GM23338 (cell line): ENCODE measurements at regions not wholly inside any gene's neighbourhood (a gene's known extent, or its start where the extent isn't known, plus 50 kb on each side); places are given as distances from the start of the nearest gene placed in this dataset.

ENCODE experiments used
- ATAC-seq: fragments of 200-7000 bp; cut with Tn5 transposase; 3 replicates; pipeline ENCODE4 v1.9.1; 2020
- DNase-seq: peaks from one replicate; pipeline ENCODE4 v3.0.0-alpha.2; 2015; ENCODE audit warnings: low spot score
- H2AFZ ChIP-seq: fragments of 200-600 bp; sonication (generic); 2 replicates; pipeline ENCODE4 v1.8.0; 2016; ENCODE audit warnings: antibody characterized with exemption, mild to moderate bottlenecking, moderate library complexity
- H3F3A ChIP-seq: fragments of 200-600 bp; sonication (generic); replicated peaks from 2 replicates; pipeline ENCODE4 v1.8.0; 2017; ENCODE audit warnings: antibody characterized with exemption, mixed run types, low read depth
- H3K27ac ChIP-seq: fragments of 200-600 bp; sonication (generic); 2 replicates; pipeline ENCODE4 v1.6.1; 2016; ENCODE audit warnings: low read depth
- H3K27me3 ChIP-seq: fragments of 200-600 bp; sonication (generic); 2 replicates; pipeline ENCODE4 v1.8.0; 2016; ENCODE audit warnings: mild to moderate bottlenecking, mixed run types, moderate library complexity; ENCODE audit not compliant: insufficient read depth
- H3K36me3 ChIP-seq: fragments of 200-600 bp; sonication (generic); 2 replicates; pipeline ENCODE4 v1.8.0; 2016; ENCODE audit warnings: mild to moderate bottlenecking; ENCODE audit not compliant: insufficient read depth
- H3K4me1 ChIP-seq: fragments of 200-600 bp; sonication (generic); 2 replicates; pipeline ENCODE4 v1.8.0; 2016; ENCODE audit warnings: mild to moderate bottlenecking, moderate library complexity; ENCODE audit not compliant: insufficient read depth
- H3K4me2 ChIP-seq: fragments of 200-600 bp; sonication (generic); 2 replicates; pipeline ENCODE4 v1.7.1; 2017; ENCODE audit warnings: mixed run types
- H3K4me3 ChIP-seq: fragments of 200-600 bp; sonication (generic); 2 replicates; pipeline ENCODE4 v1.6.1; 2016; ENCODE audit warnings: mixed run types
- H3K79me2 ChIP-seq: fragments of 200-600 bp; sonication (generic); replicated peaks from 2 replicates; pipeline ENCODE4 v1.8.0; 2017; ENCODE audit warnings: mild to moderate bottlenecking; ENCODE audit not compliant: insufficient read depth
- H3K9me2 ChIP-seq: fragments of 200-600 bp; sonication (generic); 2 replicates; pipeline ENCODE4 v1.8.0; 2017; ENCODE audit not compliant: insufficient read depth
- H4K20me1 ChIP-seq: fragments of 200-600 bp; sonication (generic); replicated peaks from 2 replicates; pipeline ENCODE4 v1.8.0; 2017; ENCODE audit warnings: mild to moderate bottlenecking; ENCODE audit not compliant: insufficient read depth
- H3K27ac Mint-ChIP-seq: 2 replicates; pipeline ENCODE4 v1.8.0; 2020; ENCODE audit warnings: inconsistent platforms, mild to moderate bottlenecking, moderate library complexity, mixed read lengths
- H3K27me3 Mint-ChIP-seq: 3 replicates; pipeline ENCODE4 v1.8.0; 2022; ENCODE audit warnings: low read depth, mild to moderate bottlenecking, moderate library complexity, mixed read lengths, inconsistent platforms; ENCODE audit not compliant: insufficient read depth, poor library complexity
- H3K36me3 Mint-ChIP-seq: 3 replicates; pipeline ENCODE4 v1.8.0; 2021; ENCODE audit warnings: low read depth, mild to moderate bottlenecking, inconsistent platforms, moderate library complexity, mixed read lengths
- H3K4me1 Mint-ChIP-seq: 3 replicates; pipeline ENCODE4 v1.8.0; 2020; ENCODE audit warnings: mild to moderate bottlenecking, inconsistent platforms, mixed read lengths
- H3K4me3 Mint-ChIP-seq: 3 replicates; pipeline ENCODE4 v1.8.0; 2021; ENCODE audit warnings: moderate library complexity, mild to moderate bottlenecking, inconsistent platforms, mixed read lengths
- H3K9me3 Mint-ChIP-seq: 3 replicates; pipeline ENCODE4 v1.8.0; 2020; ENCODE audit warnings: moderate library complexity, mild to moderate bottlenecking, inconsistent platforms, mixed read lengths
- CREB1 ChIP-seq: fragments of 250-450 bp; sonication (Bioruptor Pico); IDR thresholded peaks from 2 replicates; pipeline ENCODE4 v1.5.0; 2020; ENCODE audit warnings: low read depth, mild to moderate bottlenecking, moderate library complexity
- EZH2 ChIP-seq: fragments of 200-600 bp; sonication (generic); IDR thresholded peaks from one replicate; pipeline ENCODE4 v1.8.0; 2017; ENCODE audit warnings: antibody characterized with exemption, mild to moderate bottlenecking, low read depth; ENCODE audit not compliant: unreplicated experiment
- EZH2phosphoT487 ChIP-seq: fragments of 200-600 bp; sonication (generic); IDR thresholded peaks from one replicate; pipeline ENCODE4 v1.8.1; 2018; ENCODE audit warnings: antibody characterized with exemption; ENCODE audit not compliant: unreplicated experiment
- JUNB ChIP-seq: IDR thresholded peaks from one replicate; pipeline ENCODE4 v1.6.1; 2016; ENCODE audit warnings: antibody characterized with exemption; ENCODE audit not compliant: unreplicated experiment
- POLR2AphosphoS5 ChIP-seq: IDR thresholded peaks from 2 replicates; pipeline ENCODE4 v1.6.1; 2016; ENCODE audit warnings: antibody characterized with exemption, low read depth
- STAT1 ChIP-seq: IDR thresholded peaks from one replicate; pipeline ENCODE4 v1.6.1; 2016; ENCODE audit warnings: antibody characterized with exemption; ENCODE audit not compliant: unreplicated experiment
- ZNF114 ChIP-seq: fragments of 250-450 bp; sonication (Bioruptor Pico); IDR thresholded peaks from 2 replicates; pipeline ENCODE4 v1.5.0; 2020; ENCODE audit warnings: mild to moderate bottlenecking, moderate library complexity
- ZNF331 ChIP-seq: fragments of 250-450 bp; sonication (Bioruptor Pico); IDR thresholded peaks from 2 replicates; pipeline ENCODE4 v1.5.0; 2020; ENCODE audit warnings: low read depth, mild to moderate bottlenecking, moderate library complexity
- TF ChIP-seq, protein P1 (sequence below): IDR thresholded peaks from 2 replicates; pipeline ENCODE4 v1.6.1; 2016; ENCODE audit warnings: antibody characterized with exemption
- TF ChIP-seq, protein P2 (sequence below): IDR thresholded peaks from one replicate; pipeline ENCODE4 v1.6.1; 2018; ENCODE audit warnings: antibody characterized with exemption; ENCODE audit not compliant: unreplicated experiment
- TF ChIP-seq, protein P3 (sequence below): fragments of 250-450 bp; sonication (Bioruptor Pico); IDR thresholded peaks from 2 replicates; pipeline ENCODE4 v1.5.0; 2020; ENCODE audit warnings: mild to moderate bottlenecking, moderate library complexity

DNA sequence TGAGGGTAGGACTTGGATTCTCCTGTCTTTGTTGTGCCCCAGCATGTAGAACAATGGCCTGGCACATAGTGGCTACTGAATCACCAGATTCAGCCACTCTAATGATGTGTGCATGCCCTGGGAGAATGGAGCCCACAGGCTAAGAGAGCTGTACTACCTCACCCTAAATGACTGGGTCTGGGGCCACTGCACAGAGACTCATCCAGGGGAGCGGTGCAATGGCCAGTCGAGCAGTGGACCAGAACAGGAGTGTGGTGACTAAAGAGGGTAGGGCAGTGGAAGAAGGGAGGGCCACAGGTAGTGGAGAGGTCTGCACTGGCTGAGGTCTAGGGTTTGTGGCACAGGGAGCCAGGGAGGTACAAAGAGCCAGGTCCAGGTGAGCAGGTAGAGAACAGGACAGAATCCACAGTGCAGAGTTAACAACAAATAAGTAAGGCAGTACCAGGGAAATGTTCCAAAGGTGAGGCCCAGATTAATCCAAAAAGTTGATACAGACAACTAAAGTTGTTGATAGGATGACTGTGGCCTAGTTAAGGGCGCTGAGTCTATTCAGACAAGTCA, 142.7 kb upstream of the ATP11B start:
- Histone ChIP-seq H3K4me3 (no peak overlapping the region), H3K27me3 (no peaks in the 10 kb centered on the region), H3K36me3 (no peaks in the 10 kb centered on the region), H3K4me1 (no peaks in the 10 kb centered on the region), H3K4me2 (no peak overlapping the region), H3F3A (no peaks in the 10 kb centered on the region), H2AFZ (peak overlapping the region; percentile 32; the same call in 1 of the 2 replicates), H4K20me1 (no peaks in the 10 kb centered on the region), H3K9me2 (0 out of 2 replicates have a peak, but pooled peaks cover 3% of the 10 kb centered on the region), H3K27ac (no peak overlapping the region), H3K79me2 (no peaks in the 10 kb centered on the region)
- Mint-ChIP-seq H3K36me3 (no peaks in the 10 kb centered on the region), H3K4me1 (no peaks in the 10 kb centered on the region), H3K4me3 (no peak overlapping the region), H3K27me3 (no peaks in the 10 kb centered on the region), H3K9me3 (no peaks in the 10 kb centered on the region), H3K27ac (no peak overlapping the region; the same call in 1 of the 2 replicates)
- TF ChIP-seq CREB1 (CRISPR knock-in tag) (no peak), JUNB (no peak), STAT1 (no peak), ZNF331 (CRISPR knock-in tag) (no peak), POLR2AphosphoS5 (no peak), EZH2 (no peak), ZNF114 (CRISPR knock-in tag) (no peak), EZH2phosphoT487 (no peak)
- TF ChIP-seq, protein P1, sequence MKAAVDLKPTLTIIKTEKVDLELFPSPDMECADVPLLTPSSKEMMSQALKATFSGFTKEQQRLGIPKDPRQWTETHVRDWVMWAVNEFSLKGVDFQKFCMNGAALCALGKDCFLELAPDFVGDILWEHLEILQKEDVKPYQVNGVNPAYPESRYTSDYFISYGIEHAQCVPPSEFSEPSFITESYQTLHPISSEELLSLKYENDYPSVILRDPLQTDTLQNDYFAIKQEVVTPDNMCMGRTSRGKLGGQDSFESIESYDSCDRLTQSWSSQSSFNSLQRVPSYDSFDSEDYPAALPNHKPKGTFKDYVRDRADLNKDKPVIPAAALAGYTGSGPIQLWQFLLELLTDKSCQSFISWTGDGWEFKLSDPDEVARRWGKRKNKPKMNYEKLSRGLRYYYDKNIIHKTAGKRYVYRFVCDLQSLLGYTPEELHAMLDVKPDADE: no peak
- TF ChIP-seq, protein P2, sequence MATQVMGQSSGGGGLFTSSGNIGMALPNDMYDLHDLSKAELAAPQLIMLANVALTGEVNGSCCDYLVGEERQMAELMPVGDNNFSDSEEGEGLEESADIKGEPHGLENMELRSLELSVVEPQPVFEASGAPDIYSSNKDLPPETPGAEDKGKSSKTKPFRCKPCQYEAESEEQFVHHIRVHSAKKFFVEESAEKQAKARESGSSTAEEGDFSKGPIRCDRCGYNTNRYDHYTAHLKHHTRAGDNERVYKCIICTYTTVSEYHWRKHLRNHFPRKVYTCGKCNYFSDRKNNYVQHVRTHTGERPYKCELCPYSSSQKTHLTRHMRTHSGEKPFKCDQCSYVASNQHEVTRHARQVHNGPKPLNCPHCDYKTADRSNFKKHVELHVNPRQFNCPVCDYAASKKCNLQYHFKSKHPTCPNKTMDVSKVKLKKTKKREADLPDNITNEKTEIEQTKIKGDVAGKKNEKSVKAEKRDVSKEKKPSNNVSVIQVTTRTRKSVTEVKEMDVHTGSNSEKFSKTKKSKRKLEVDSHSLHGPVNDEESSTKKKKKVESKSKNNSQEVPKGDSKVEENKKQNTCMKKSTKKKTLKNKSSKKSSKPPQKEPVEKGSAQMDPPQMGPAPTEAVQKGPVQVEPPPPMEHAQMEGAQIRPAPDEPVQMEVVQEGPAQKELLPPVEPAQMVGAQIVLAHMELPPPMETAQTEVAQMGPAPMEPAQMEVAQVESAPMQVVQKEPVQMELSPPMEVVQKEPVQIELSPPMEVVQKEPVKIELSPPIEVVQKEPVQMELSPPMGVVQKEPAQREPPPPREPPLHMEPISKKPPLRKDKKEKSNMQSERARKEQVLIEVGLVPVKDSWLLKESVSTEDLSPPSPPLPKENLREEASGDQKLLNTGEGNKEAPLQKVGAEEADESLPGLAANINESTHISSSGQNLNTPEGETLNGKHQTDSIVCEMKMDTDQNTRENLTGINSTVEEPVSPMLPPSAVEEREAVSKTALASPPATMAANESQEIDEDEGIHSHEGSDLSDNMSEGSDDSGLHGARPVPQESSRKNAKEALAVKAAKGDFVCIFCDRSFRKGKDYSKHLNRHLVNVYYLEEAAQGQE: no peak
- TF ChIP-seq, protein P3, sequence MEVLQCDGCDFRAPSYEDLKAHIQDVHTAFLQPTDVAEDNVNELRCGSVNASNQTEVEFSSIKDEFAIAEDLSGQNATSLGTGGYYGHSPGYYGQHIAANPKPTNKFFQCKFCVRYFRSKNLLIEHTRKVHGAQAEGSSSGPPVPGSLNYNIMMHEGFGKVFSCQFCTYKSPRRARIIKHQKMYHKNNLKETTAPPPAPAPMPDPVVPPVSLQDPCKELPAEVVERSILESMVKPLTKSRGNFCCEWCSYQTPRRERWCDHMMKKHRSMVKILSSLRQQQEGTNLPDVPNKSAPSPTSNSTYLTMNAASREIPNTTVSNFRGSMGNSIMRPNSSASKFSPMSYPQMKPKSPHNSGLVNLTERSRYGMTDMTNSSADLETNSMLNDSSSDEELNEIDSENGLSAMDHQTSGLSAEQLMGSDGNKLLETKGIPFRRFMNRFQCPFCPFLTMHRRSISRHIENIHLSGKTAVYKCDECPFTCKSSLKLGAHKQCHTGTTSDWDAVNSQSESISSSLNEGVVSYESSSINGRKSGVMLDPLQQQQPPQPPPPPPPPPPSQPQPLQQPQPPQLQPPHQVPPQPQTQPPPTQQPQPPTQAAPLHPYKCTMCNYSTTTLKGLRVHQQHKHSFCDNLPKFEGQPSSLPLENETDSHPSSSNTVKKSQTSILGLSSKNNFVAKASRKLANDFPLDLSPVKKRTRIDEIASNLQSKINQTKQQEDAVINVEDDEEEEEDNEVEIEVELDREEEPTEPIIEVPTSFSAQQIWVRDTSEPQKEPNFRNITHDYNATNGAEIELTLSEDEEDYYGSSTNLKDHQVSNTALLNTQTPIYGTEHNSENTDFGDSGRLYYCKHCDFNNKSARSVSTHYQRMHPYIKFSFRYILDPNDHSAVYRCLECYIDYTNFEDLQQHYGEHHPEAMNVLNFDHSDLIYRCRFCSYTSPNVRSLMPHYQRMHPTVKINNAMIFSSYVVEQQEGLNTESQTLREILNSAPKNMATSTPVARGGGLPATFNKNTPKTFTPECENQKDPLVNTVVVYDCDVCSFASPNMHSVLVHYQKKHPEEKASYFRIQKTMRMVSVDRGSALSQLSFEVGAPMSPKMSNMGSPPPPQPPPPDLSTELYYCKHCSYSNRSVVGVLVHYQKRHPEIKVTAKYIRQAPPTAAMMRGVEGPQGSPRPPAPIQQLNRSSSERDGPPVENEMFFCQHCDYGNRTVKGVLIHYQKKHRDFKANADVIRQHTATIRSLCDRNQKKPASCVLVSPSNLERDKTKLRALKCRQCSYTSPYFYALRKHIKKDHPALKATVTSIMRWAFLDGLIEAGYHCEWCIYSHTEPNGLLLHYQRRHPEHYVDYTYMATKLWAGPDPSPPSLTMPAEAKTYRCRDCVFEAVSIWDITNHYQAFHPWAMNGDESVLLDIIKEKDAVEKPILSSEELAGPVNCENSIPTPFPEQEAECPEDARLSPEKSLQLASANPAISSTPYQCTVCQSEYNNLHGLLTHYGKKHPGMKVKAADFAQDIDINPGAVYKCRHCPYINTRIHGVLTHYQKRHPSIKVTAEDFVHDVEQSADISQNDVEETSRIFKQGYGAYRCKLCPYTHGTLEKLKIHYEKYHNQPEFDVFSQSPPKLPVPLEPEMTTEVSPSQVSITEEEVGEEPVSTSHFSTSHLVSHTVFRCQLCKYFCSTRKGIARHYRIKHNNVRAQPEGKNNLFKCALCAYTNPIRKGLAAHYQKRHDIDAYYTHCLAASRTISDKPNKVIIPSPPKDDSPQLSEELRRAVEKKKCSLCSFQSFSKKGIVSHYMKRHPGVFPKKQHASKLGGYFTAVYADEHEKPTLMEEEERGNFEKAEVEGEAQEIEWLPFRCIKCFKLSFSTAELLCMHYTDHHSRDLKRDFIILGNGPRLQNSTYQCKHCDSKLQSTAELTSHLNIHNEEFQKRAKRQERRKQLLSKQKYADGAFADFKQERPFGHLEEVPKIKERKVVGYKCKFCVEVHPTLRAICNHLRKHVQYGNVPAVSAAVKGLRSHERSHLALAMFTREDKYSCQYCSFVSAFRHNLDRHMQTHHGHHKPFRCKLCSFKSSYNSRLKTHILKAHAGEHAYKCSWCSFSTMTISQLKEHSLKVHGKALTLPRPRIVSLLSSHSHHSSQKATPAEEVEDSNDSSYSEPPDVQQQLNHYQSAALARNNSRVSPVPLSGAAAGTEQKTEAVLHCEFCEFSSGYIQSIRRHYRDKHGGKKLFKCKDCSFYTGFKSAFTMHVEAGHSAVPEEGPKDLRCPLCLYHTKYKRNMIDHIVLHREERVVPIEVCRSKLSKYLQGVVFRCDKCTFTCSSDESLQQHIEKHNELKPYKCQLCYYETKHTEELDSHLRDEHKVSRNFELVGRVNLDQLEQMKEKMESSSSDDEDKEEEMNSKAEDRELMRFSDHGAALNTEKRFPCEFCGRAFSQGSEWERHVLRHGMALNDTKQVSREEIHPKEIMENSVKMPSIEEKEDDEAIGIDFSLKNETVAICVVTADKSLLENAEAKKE: no peak
- no peak for ATAC-seq
- no peak for DNase-seq
